Stomach (tissue), 8 donors: ENCODE measurements at regions not wholly inside any gene's neighbourhood (a gene's known extent, or its start where the extent isn't known, plus 50 kb on each side); places are given as distances from the start of the nearest gene placed in this dataset.

Experiments used
- DNase-seq, 2 donors: peaks; one replicate each; pipeline versions ENCODE4 v3.0.0 to v3.0.0-alpha.2; 2013 to 2019
- H3K27ac ChIP-seq, 5 donors: fragments of 200-600 bp in 4 of 5; sonication (generic) in 4 of 5; one replicate each; pipeline ENCODE4 v1.5.1; 2013 to 2019; ENCODE audit warnings: mild to moderate bottlenecking in 1 of 5, moderate library complexity in 1 of 5
- H3K27me3 ChIP-seq, 3 donors: fragments of 200-600 bp; sonication (generic); one replicate each; pipeline ENCODE4 v1.5.1; 2017 to 2019; ENCODE audit warnings: mixed run types in 1 of 3
- H3K36me3 ChIP-seq, 4 donors: fragments of 200-600 bp; sonication (generic); 1 replicate in 3 of 4; 2 replicates in 1 of 4; pipeline ENCODE4 v1.5.1; 2016 to 2019
- H3K4me1 ChIP-seq, 4 donors: fragments of 200-600 bp; sonication (generic); one replicate each; pipeline ENCODE4 v1.5.1; 2016 to 2019
- H3K4me3 ChIP-seq, 4 donors: fragments of 200-600 bp; sonication (generic) in 3 of 4; one replicate each; pipeline ENCODE4 v1.5.1; 2016 to 2019; ENCODE audit warnings: mild to moderate bottlenecking in 1 of 4
- H3K9me3 ChIP-seq, 4 donors: fragments of 200-600 bp; sonication (generic); one replicate each; pipeline ENCODE4 v1.5.1; 2016 to 2019
- CTCF ChIP-seq, 7 experiments: fragments of 450-650 bp in 4 of 7; fragments of 200-600 bp in 3 of 7; sonication (generic) in 3 of 7; IDR thresholded peaks; one replicate each; pipeline ENCODE4 v1.5.1; 2016 to 2019; ENCODE audit warnings: antibody characterized with exemption in 7 of 7, control low read depth in 2 of 7, mild to moderate bottlenecking in 1 of 7
- EP300 ChIP-seq: sonication (generic); formaldehyde crosslinking; IDR thresholded peaks from one replicate; pipeline ENCODE4 v1.6.1; 2017; ENCODE audit warnings: antibody characterized with exemption
- POLR2A ChIP-seq, 4 donors: fragments of 450-650 bp; IDR thresholded peaks; one replicate each; pipeline ENCODE4 v1.6.1; 2016; ENCODE audit warnings: antibody characterized with exemption in 4 of 4, control low read depth in 2 of 4, mild to moderate bottlenecking in 1 of 4, moderate library complexity in 1 of 4
- POLR2AphosphoS5 ChIP-seq, 3 donors: sonication (generic); formaldehyde crosslinking; IDR thresholded peaks; one replicate each; pipeline ENCODE4 v1.6.1; 2016; ENCODE audit warnings: antibody characterized with exemption in 3 of 3
- WGBS, 5 donors: extraction: QIAGEN DNeasy Blood & Tissue Kit in 3 of 5; methylation state at CpG; one replicate each; pipeline versions ENCODE4 v1.1.5 to v1.1.7; 2013 to 2018; 5-methylcytosine and 5-hydroxymethylcytosine counted together
- intact Hi-C: fragments of 100-400 bp; cut with DNase I; formaldehyde crosslinking; loops from one replicate; pipeline ENCODE4 v1.15.1; 2023; ENCODE audit warnings: low total_unique reads
- donor health status: healthy with polysubstance abuse.
- donor health status: Bipolar disorder and iron deficiency.
- donor health status: healthy.

GRCh38 chr6:114995526-114995925, 652.7 kb upstream of the HS3ST5 start:
- H3K27ac ChIP-seq, result no peak overlapping the region
- TF ChIP-seq POLR2A (IDR thresholded peaks at IDR 0.05) (no peak), POLR2AphosphoS5 (IDR thresholded peaks at IDR 0.05) (no peak), CTCF (IDR thresholded peaks at IDR 0.05) (no peak), EP300 (no peak)
- H3K4me1 ChIP-seq, result no peaks in the 10 kb centered on the region
- H3K27me3 ChIP-seq, result no peaks in the 10 kb centered on the region
- intact Hi-C loops, result no loop called here
- DNase-seq, result no peak
- H3K36me3 ChIP-seq, result no peaks in the 10 kb centered on the region
- H3K4me3 ChIP-seq, result no peak overlapping the region
- no peaks in the 10 kb centered on the region for H3K9me3 ChIP-seq

- H3K27me3 ChIP-seq, result no peaks in the 10 kb centered on the region
- no peak overlapping the region for H3K27ac ChIP-seq
- no peaks in the 10 kb centered on the region for H3K9me3 ChIP-seq
- DNase-seq, result no peak
- no peak overlapping the region for H3K4me3 ChIP-seq
- intact Hi-C loops, result no loop called here
- no peaks in the 10 kb centered on the region for H3K4me1 ChIP-seq
- no peaks in the 10 kb centered on the region for H3K36me3 ChIP-seq
- TF ChIP-seq POLR2AphosphoS5 (IDR thresholded peaks at IDR 0.05) (no peak), CTCF (IDR thresholded peaks at IDR 0.05) (no peak), POLR2A (IDR thresholded peaks at IDR 0.05) (no peak)
- WGBS, 5 donors, result 80 to 93% (median 83%) methylated on average over 5 of the region's 5 CpGs
These were observed 646.6 kb upstream of the HS3ST5 start for GRCh38 chr6:114989279-114989964.

DNA sequence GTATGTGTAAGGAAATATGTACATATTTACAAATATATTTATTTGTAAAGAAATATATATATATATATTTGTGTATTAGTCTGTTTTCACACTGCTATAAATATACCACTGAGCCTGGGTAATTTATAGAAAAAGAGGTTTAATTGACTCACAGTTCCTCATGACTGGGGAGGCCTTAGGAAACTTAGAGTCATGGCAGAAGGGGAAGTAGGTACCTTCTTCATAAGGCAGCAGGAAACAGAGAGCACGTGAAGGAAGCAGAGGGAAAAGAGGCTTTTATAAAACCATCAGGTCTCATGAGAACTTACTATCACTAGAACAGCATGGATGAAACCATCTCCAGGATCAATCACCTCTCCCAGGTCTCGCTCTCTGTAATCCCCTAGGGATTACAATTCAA, 644.5 kb upstream of the HS3ST5 start:
- Histone ChIP-seq H3K4me1 (no peaks in the 10 kb centered on the region), H3K9me3 (no peaks in the 10 kb centered on the region), H3K27ac (no peak overlapping the region), H3K4me3 (no peak overlapping the region), H3K27me3 (no peaks in the 10 kb centered on the region), H3K36me3 (no peaks in the 10 kb centered on the region)
- WGBS, 5 donors, result 61 to 87% (median 83%) methylated on average over 2 of the region's 2 CpGs
- intact Hi-C loops, result no loop called here
- DNase-seq, result no peak
- no peak for TF ChIP-seq POLR2AphosphoS5 (IDR thresholded peaks at IDR 0.05)
- no peak for TF ChIP-seq POLR2A (IDR thresholded peaks at IDR 0.05)
- TF ChIP-seq CTCF (IDR thresholded peaks at IDR 0.05), result no peak
- no peak for TF ChIP-seq EP300

DNA sequence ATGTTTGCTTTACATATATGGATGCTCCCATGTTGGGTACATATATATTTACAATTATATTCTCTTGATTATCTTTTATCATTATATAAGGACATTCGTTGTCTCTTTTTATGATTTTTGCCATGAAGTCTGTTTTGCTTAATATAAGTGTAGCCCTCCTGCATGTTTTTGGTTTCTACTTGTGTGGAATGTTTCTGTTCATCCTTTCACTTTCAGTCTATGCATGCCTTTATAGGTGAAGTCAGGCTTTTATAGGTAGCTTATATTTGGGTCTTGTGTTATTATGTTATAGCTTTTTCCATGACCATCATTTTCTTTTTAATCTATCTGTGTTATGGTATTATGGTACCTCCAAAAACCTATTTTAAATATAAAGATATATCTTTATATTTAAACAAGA, 612.5 kb upstream of the HS3ST5 start:
- TF ChIP-seq POLR2AphosphoS5 (IDR thresholded peaks at IDR 0.05) (no peak), POLR2A (IDR thresholded peaks at IDR 0.05) (no peak), EP300 (no peak), CTCF (IDR thresholded peaks at IDR 0.05) (no peak)

More for the DNA sequence above, 612.5 kb upstream of the HS3ST5 start:
- Histone ChIP-seq H3K9me3 (peaks cover 0 to 4% (median 0%) of the 10 kb centered on the region in 4 donors), H3K27me3 (no peaks in the 10 kb centered on the region), H3K4me3 (no peak overlapping the region), H3K4me1 (no peaks in the 10 kb centered on the region), H3K36me3 (no peaks in the 10 kb centered on the region), H3K27ac (no peak overlapping the region)
- DNase-seq, result no peak
- WGBS, 5 donors, result 0 to 86% (median 56%) methylated on average over 1 of the region's 1 CpG
- intact Hi-C loops, result no loop called here
